Ovary (tissue), 3 donors: ENCODE measurements at regions not wholly inside any gene's neighbourhood (a gene's known extent, or its start where the extent isn't known, plus 50 kb on each side); places are given as distances from the start of the nearest gene placed in this dataset.

Experiments
- CTCF ChIP-seq, 3 donors: fragments of 450-650 bp in 2 of 3; fragments of 200-600 bp in 1 of 3; IDR thresholded peaks; one replicate each; pipeline versions ENCODE4 v1.5.1 to v1.8.0; 2016 to 2022; ENCODE audit warnings: antibody characterized with exemption in 3 of 3, mild to moderate bottlenecking in 1 of 3
- EP300 ChIP-seq: sonication (generic); formaldehyde crosslinking; IDR thresholded peaks from one replicate; pipeline ENCODE4 v1.6.1; 2017; ENCODE audit warnings: antibody characterized with exemption
- POLR2A ChIP-seq: fragments of 450-650 bp; IDR thresholded peaks from one replicate; pipeline ENCODE4 v1.6.1; 2017; ENCODE audit warnings: antibody characterized with exemption, mild to moderate bottlenecking, moderate library complexity
- donor health status: DM: no; HTN: no; CAD: no.

GRCh38 chr5:121246971-121247370 lies 604.7 kb upstream of the FTMT start:
- TF ChIP-seq CTCF (IDR thresholded peaks at IDR 0.05) (no peak), POLR2A (no peak), EP300 (no peak)
